ENCODE measurements at regions not wholly inside any gene's neighbourhood (a gene's known extent, or its start where the extent isn't known, plus 50 kb on each side); places are given as distances from the start of the nearest gene placed in this dataset.

DNA sequence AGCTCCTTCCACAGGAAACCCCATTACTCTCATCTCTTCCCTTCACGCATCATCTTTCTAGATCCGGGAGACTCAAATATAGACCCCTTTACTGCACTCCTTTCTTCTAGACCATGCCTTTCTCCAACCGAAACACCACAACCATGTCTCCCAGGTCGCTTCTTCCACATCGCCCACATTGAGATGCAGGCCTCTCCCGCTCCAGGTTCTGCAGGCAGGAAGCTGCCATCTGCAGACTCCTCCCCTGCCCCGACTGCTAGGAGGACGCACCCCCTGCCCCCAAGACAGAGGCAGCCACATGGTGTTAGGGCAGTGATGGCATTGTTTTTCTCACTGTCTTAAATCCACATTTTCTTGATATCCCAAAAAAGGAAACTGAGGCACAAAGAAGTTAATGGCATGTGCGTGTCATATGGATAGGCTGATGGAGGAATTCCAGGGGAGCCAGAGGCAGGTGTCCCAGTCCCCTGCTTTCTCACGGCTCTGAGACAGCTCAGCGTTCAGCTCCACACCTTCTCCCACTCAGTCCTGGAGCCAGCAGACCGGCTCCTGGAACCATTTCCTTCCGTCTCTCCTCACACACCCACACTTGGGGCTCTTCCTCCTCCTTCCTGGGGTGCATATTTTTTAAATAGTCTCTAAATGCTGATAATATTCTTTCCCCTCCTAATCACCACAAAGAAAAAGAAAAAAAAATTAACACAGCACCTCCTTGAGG lies 438.4 kb downstream of the EIPR1 start:
- H3K9me3 Mint-ChIP-seq = peaks cover 9 to 20% (median 15%) of the 10 kb centered on the region in 7 donors
- peaks cover 0 to 19% of the 10 kb centered on the region in 2 donors for H3K36me3 Mint-ChIP-seq
- DNase-seq (no peak), ATAC-seq (ENCODE audit: low read depth in 2 of 2) (no peak)
- no peak overlapping the region for H3K4me3 Mint-ChIP-seq
- no peak overlapping the region for H3K27ac Mint-ChIP-seq
- no peaks in the 10 kb centered on the region for H3K4me1 Mint-ChIP-seq
- peaks cover 0 to 10% (median 0%) of the 10 kb centered on the region in 3 donors for H3K27me3 Mint-ChIP-seq

DNA sequence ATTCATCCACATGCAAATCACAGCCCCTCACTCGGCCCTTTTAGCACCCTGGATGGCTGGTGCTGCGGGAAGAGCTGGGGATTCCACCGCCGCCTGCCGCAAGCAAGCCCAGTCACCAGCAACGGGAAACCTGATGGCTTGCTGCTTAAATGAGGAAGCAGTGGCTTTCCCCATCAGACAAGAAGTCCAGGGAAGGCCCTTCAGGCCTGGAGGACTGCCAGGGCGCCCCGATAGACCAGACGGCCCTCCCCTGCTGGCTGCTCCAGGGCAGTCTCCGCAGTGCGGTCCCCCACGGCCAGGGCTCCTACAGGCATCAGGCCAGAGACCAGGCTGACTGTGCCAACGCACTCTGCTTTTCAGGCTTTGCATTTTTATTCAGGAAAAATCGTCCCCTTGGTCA lies 439.1 kb downstream of the EIPR1 start:
- ATAC-seq (ENCODE audit: low read depth in 2 of 2) = no peak
- Mint-ChIP-seq H3K27me3 (peaks cover 0 to 10% (median 0%) of the 10 kb centered on the region in 3 donors), H3K27ac (no peak overlapping the region)

DNA sequence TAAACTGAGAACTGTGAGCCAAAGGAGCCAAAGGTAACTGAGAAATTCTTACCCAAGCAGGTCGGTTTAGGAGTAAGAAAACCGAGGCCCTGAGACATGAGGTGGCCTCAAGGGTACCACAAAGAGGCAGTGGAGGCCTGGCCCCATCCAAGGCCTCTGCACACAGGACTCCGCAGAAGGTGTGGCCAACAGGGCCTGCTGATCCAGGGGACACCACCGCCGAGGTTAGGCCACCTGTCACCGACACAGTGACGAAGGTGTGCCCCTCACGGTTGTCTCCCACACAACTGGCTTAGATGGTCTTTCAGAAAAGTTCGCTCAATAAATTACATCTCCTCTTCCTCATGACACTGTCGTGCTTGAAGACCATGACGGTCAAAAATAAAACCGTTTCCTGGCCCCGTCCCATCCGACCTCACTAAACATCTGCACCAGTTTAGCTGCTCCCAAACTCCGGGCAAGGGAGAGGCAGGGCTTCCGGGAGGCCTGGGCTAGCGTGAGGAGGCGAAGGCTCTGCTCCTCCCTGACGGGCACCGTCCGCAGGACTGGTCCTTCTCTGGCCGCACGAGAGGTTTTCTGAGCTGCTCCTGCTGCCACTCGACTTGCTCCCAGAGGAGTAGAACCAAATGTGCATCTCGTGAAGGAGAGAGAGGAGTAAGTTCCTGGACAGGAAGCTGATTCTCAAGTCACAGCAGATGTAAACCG lies 442.0 kb downstream of the EIPR1 start:
- peaks cover 0 to 10% (median 0%) of the 10 kb centered on the region in 3 donors for H3K27me3 Mint-ChIP-seq
- H3K4me3 Mint-ChIP-seq = peak overlapping the region in 1 of 8 donors; percentile 9
- peaks cover 0 to 14% of the 10 kb centered on the region in 2 donors for H3K36me3 Mint-ChIP-seq
- no peak overlapping the region for H3K27ac Mint-ChIP-seq
- DNase-seq (no peak), ATAC-seq (ENCODE audit: low read depth in 2 of 2) (no peak)
- peaks cover 9 to 15% (median 13%) of the 10 kb centered on the region in 7 donors for H3K9me3 Mint-ChIP-seq
- no peaks in the 10 kb centered on the region for H3K4me1 Mint-ChIP-seq

More for the DNA sequence above, 439.1 kb downstream of the EIPR1 start:
- Mint-ChIP-seq H3K4me3 (no peak overlapping the region), H3K36me3 (peaks cover 0 to 14% of the 10 kb centered on the region in 2 donors), H3K4me1 (no peaks in the 10 kb centered on the region), H3K9me3 (peaks cover 9 to 15% (median 12%) of the 10 kb centered on the region in 7 donors)
- DNase-seq = no peak

DNA sequence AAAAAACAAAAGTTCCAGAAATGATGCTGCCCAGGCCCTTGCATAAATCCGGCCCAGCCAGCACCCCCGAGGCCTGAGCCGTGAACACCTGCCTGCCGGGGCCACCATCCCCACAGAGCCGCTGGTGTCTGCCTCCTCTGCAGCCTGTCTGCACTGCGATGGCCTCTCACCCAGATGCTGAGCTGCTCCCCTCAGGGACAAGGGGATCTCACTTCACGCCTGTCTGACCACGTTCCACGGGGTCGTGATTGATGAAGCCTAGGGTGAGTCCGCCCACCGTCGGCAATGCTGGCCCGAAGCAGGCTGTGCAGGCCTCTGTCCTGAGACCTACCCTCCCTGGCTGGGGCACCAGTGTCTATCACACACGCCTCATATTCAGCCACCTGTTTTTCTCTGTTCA lies 444.2 kb downstream of the EIPR1 start:
- no peak overlapping the region for H3K27ac Mint-ChIP-seq
- ATAC-seq (ENCODE audit: low read depth in 2 of 2) = no peak
- no peak for DNase-seq
- no peak overlapping the region for H3K4me3 Mint-ChIP-seq
- H3K4me1 Mint-ChIP-seq = no peaks in the 10 kb centered on the region
- H3K27me3 Mint-ChIP-seq = peaks cover 0 to 14% (median 0%) of the 10 kb centered on the region in 3 donors
- H3K9me3 Mint-ChIP-seq = peaks cover 9 to 31% (median 17%) of the 10 kb centered on the region in 7 donors
- H3K36me3 Mint-ChIP-seq = peaks cover 0 to 21% of the 10 kb centered on the region in 2 donors

DNA sequence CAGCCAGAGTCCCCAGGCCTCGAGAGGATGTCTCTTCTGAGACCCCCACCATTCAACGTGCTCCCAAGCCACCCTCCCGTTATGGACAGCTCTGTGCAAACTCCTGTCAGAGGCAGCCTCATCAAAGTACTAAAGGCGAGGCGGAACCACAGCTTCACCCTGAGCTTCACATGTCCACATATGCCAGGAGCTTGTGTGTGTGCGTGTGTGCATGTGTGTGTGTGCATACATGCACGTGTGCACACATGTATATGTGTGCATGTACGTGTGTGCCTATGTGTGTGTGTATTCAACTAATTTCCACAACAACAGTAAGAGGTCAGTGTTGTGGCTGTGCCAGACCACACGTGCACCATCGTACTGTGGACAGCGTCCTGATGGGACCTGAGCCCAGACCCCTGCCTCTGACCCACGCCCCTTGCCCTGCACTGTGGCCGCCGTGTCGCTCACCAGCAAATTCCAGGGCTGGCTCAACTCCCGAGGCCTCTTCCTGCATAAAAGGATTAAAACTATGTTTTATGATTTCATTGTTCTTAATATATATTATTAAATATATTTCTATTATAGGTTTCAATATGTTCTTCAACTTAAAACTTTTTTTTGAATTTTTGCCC lies 444.8 kb downstream of the EIPR1 start:
- Mint-ChIP-seq H3K4me3 (no peak overlapping the region), H3K4me1 (no peaks in the 10 kb centered on the region), H3K27me3 (peaks cover 0 to 14% (median 0%) of the 10 kb centered on the region in 3 donors), H3K9me3 (peaks cover 9 to 31% (median 15%) of the 10 kb centered on the region in 7 donors), H3K36me3 (peaks cover 0 to 21% of the 10 kb centered on the region in 2 donors), H3K27ac (no peak overlapping the region)
- ATAC-seq (ENCODE audit: low read depth in 2 of 2) (no peak), DNase-seq (no peak)

GRCh38 chr2:2932189-2932588 lies 445.4 kb downstream of the EIPR1 start:
- Mint-ChIP-seq H3K4me3 (no peak overlapping the region), H3K4me1 (no peaks in the 10 kb centered on the region), H3K36me3 (peaks cover 0 to 19% of the 10 kb centered on the region in 2 donors), H3K27ac (no peak overlapping the region), H3K27me3 (peaks cover 0 to 14% (median 0%) of the 10 kb centered on the region in 3 donors), H3K9me3 (peaks cover 6 to 29% (median 12%) of the 10 kb centered on the region in 7 donors)
- no peak for ATAC-seq (ENCODE audit: low read depth in 2 of 2)
- no peak for DNase-seq

- no peaks in the 10 kb centered on the region for H3K4me1 Mint-ChIP-seq
- peaks cover 0 to 12% of the 10 kb centered on the region in 2 donors for H3K36me3 Mint-ChIP-seq
- H3K27me3 Mint-ChIP-seq = peaks cover 0 to 14% (median 0%) of the 10 kb centered on the region in 3 donors
- no peak overlapping the region for H3K27ac Mint-ChIP-seq
- no peak overlapping the region for H3K4me3 Mint-ChIP-seq
- ATAC-seq (ENCODE audit: low read depth in 2 of 2) (no peak), DNase-seq (no peak)
- peaks cover 0 to 22% (median 11%) of the 10 kb centered on the region in 7 donors for H3K9me3 Mint-ChIP-seq
These were observed 446.1 kb downstream of the EIPR1 start for GRCh38 chr2:2931318-2932075.

DNA sequence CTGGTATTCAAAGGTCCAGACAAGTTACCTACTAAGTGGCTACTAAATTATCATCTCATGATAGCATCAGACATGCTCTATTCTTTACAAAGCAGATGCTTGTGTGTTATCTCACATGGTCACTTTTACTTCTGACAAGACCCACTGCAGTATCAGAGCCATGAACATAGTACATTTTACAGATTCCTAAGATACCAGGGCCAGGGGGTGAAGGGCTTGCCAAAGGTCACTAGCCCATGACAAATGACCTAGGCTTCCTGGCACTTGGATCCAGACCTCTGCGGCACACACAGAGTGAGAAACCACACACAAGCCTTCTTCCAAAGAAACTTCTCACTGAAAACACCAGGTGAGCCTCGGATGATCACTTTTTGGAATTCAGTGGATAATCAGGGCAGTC lies 446.8 kb downstream of the EIPR1 start:
- DNase-seq (no peak), ATAC-seq (ENCODE audit: low read depth in 2 of 2) (no peak)
- Mint-ChIP-seq H3K27ac (no peak overlapping the region), H3K4me3 (no peak overlapping the region), H3K36me3 (peaks cover 0 to 7% of the 10 kb centered on the region in 2 donors), H3K9me3 (peaks cover 0 to 19% (median 11%) of the 10 kb centered on the region in 7 donors), H3K27me3 (peaks cover 0 to 14% (median 0%) of the 10 kb centered on the region in 3 donors), H3K4me1 (no peaks in the 10 kb centered on the region)

- no peaks in the 10 kb centered on the region for H3K4me1 Mint-ChIP-seq
- H3K4me3 Mint-ChIP-seq = no peak overlapping the region
- peak overlapping the region in 1 of 6 donors; percentile 6 for H3K27ac Mint-ChIP-seq
- H3K9me3 Mint-ChIP-seq = peaks cover 0 to 19% (median 7%) of the 10 kb centered on the region in 7 donors
- DNase-seq = no peak
- ATAC-seq (ENCODE audit: low read depth in 2 of 2) = no peak
- peaks cover 0 to 14% (median 0%) of the 10 kb centered on the region in 3 donors for H3K27me3 Mint-ChIP-seq
- peaks cover 0 to 7% of the 10 kb centered on the region in 2 donors for H3K36me3 Mint-ChIP-seq
These were observed 450.8 kb downstream of the EIPR1 start for GRCh38 chr2:2926858-2927175.

DNA sequence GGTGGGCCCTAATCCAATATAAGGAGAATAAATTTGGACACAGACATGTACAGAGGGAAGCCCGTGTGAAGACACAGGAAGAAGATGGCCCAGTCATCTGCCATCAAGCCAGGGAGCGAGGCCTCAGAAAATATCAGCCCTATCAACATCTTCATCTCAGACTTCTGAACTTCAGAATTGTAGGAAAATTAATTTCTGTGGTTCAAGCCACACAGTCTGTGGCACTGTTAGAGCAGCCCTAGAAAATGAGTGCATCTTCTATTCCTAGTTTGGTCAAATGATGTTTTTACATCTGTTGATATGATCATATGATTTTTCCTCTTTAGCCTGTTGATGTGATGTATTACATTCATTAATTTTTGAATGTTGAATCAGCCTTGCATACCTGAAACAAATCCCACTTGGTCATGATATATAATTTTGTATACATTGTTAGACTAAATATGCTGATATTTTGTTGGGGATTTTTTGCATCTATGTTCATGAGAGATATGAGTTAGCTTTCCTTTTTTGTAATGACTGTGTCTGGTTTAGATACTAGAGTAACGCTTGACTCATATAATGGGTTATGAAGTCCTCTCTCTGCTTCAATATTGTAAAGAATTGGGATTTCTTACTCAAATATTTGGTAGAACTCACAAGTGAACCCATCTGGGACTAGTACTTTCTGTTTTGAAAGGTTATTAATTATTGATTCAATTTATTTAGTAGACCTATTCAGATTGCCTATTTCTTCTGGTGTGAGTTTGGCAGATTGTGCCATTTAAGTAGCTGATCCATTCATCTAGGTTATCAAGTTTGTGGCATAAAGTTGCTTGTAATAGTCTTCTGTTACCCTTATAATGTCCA lies 451.4 kb downstream of the EIPR1 start:
- peaks cover 0 to 14% (median 0%) of the 10 kb centered on the region in 3 donors for H3K27me3 Mint-ChIP-seq
- H3K9me3 Mint-ChIP-seq = peaks cover 0 to 19% (median 7%) of the 10 kb centered on the region in 7 donors
- peaks cover 0 to 7% of the 10 kb centered on the region in 2 donors for H3K36me3 Mint-ChIP-seq
- H3K4me3 Mint-ChIP-seq = no peak overlapping the region
- H3K4me1 Mint-ChIP-seq = no peaks in the 10 kb centered on the region
- ATAC-seq (ENCODE audit: low read depth in 2 of 2) = no peak
- no peak for DNase-seq
- H3K27ac Mint-ChIP-seq = peak overlapping the region in 1 of 6 donors; percentile 6

GRCh38 chr2:2922156-2922555 lies 455.5 kb downstream of the EIPR1 start:
- ATAC-seq (ENCODE audit: low read depth in 2 of 2) = no peak
- no peak for DNase-seq
- Mint-ChIP-seq H3K4me1 (no peaks in the 10 kb centered on the region), H3K27ac (no peak overlapping the region), H3K4me3 (peak overlapping the region in 1 of 8 donors; percentile 44), H3K36me3 (no peaks in the 10 kb centered on the region), H3K27me3 (peaks cover 0 to 10% (median 8%) of the 10 kb centered on the region in 3 donors), H3K9me3 (peaks cover 0 to 3% (median 0%) of the 10 kb centered on the region in 7 donors)

- Mint-ChIP-seq H3K9me3 (peaks cover 0 to 5% (median 0%) of the 10 kb centered on the region in 7 donors), H3K4me1 (no peaks in the 10 kb centered on the region), H3K27me3 (peaks cover 0 to 15% (median 8%) of the 10 kb centered on the region in 3 donors), H3K27ac (no peak overlapping the region), H3K4me3 (no peak overlapping the region), H3K36me3 (no peaks in the 10 kb centered on the region)
- ATAC-seq (ENCODE audit: low read depth in 2 of 2) = no peak
- no peak for DNase-seq
These were observed 456.5 kb downstream of the EIPR1 start for GRCh38 chr2:2921011-2921720.
